ENCODE measurements at regions not wholly inside any gene's neighbourhood (a gene's known extent, or its start where the extent isn't known, plus 50 kb on each side); places are given as distances from the start of the nearest gene placed in this dataset.

- Histone ChIP-seq H4K8ac (ENCODE audit: low read depth in 2 of 2, low read length in 2 of 2) (no peak overlapping the region), H3K56ac (ENCODE audit: extremely low read depth, insufficient read depth, low read length) (no peak overlapping the region), H2BK120ac (ENCODE audit: low read depth, low read length) (no peak overlapping the region), H3K27ac (ENCODE audit: insufficient read depth, low read length) (no peak overlapping the region), H3K23ac (ENCODE audit: low read depth, low read length) (no peak overlapping the region), H2AFZ (replicated peaks; ENCODE audit: low read length, poor library complexity) (no peak overlapping the region), H4K20me1 (ENCODE audit: insufficient read depth, low read length) (no peaks in the 10 kb centered on the region), H4K5ac (ENCODE audit: low read depth, low read length) (no peak overlapping the region), H3K4me3 (ENCODE audit: insufficient read depth, low read depth, low read length) (no peak overlapping the region), H3K9ac (ENCODE audit: low read depth, low read length) (no peak overlapping the region), H3K36me3 (ENCODE audit: control insufficient read depth, insufficient read depth, low read length) (no peaks in the 10 kb centered on the region), H2BK20ac (ENCODE audit: low read depth, low read length) (no peak overlapping the region), H3K9me3 (ENCODE audit: control insufficient read depth, insufficient read depth, low read length) (no peaks in the 10 kb centered on the region), H3K27me3 (ENCODE audit: control insufficient read depth, insufficient read depth, low read length) (peaks cover 2% of the 10 kb centered on the region; the same call in 1 of the 2 replicates), H3K14ac (replicated peaks; ENCODE audit: low read depth, low read length) (no peak overlapping the region), H3K18ac (ENCODE audit: low read depth, low read length) (no peak overlapping the region), H4K91ac (ENCODE audit: insufficient read depth, low read depth, low read length) (no peak overlapping the region), H2BK15ac (ENCODE audit: low read depth, low read length) (no peak overlapping the region), H3K79me1 (ENCODE audit: low read depth in 1 of 2, low read length in 2 of 2) (no peaks in the 10 kb centered on the region), H3K9me1 (ENCODE audit: insufficient read depth, low read length) (no peaks in the 10 kb centered on the region), H2AK9ac (replicated peaks; ENCODE audit: low read depth, low read length, poor library complexity) (no peak overlapping the region), H3K4me1 (ENCODE audit: control insufficient read depth, insufficient read depth, low read length) (no peaks in the 10 kb centered on the region), H2AK5ac (ENCODE audit: low read depth, low read length) (no peak overlapping the region), H2BK5ac (ENCODE audit: low read depth, low read length, poor library complexity, severe bottlenecking) (no peak overlapping the region), H3K4me2 (ENCODE audit: low read depth, low read length) (no peak overlapping the region), H3K4ac (ENCODE audit: low read depth, low read length) (no peak overlapping the region)
- DNase-seq (no peak), ATAC-seq (ENCODE audit: low read depth) (no peak)
- no CpG with 5 or more reads among the region's 2 CpGs for WGBS, 2 experiments (ENCODE audit: extremely low coverage in 2 of 2, insufficient read length in 1 of 2)
- TF ChIP-seq MAZ (IDR thresholded peaks at IDR 0.05; ENCODE audit: borderline replicate concordance, low read depth, low read length) (no peak), RAD21 (IDR thresholded peaks at IDR 0.05; ENCODE audit: low read length) (no peak), POLR2A (IDR thresholded peaks at IDR 0.05; ENCODE audit: low read depth, low read length) (no peak), USF2 (IDR thresholded peaks at IDR 0.05; ENCODE audit: low read depth, low read length) (no peak)
- BruUV-seq (replicated peaks) = no TSS peak
- dilution Hi-C loops (cut with HindIII; ENCODE audit: low sequenced_read_pairs, unreplicated experiment) (no loop called here), in situ Hi-C loops (cut with MboI; ENCODE audit: low sequenced_read_pairs) (no loop called here), intact Hi-C loops (cut with micrococcal nuclease) (no loop called here)
- POLR2A ChIA-PET (ENCODE audit: unreplicated experiment) = no interaction called here
- CTCF ChIA-PET = no interaction called here
Observed at GRCh38 chr18:45175511-45175910, 439.8 kb upstream of the SLC14A2 start.

Measured in IMR-90 (cell line).